ENCODE measurements at regions not wholly inside any gene's neighbourhood (a gene's known extent, or its start where the extent isn't known, plus 50 kb on each side); places are given as distances from the start of the nearest gene placed in this dataset.

- no peak for TF ChIP-seq CTCF (IDR thresholded peaks at IDR 0.05; ENCODE audit: low read length)
- TF ChIP-seq EZH2 (optimal IDR thresholded peaks at IDR 0.05; ENCODE audit: low read depth, low read length): no peak
- no peak for TF ChIP-seq EZH2phosphoT487 (IDR thresholded peaks at IDR 0.05; ENCODE audit: low read length)
Observed at GRCh38 chr17:27985306-27985705, 57.2 kb upstream of the NLK start.
